A549 (cell line): ENCODE measurements at regions not wholly inside any gene's neighbourhood (a gene's known extent, or its start where the extent isn't known, plus 50 kb on each side); places are given as distances from the start of the nearest gene placed in this dataset.
"Not testable (repeated sequence)": the region's sequence is repeated elsewhere in the genome, so short reads cannot be mapped to it uniquely, and the experiment has no call there.

ENCODE experiments used
- ATAC-seq, 2 experiments: fragments of 200-7000 bp in 1 of 2; fragments of >200 bp in 1 of 2; cut with Nextera tagmentation in 1 of 2; cut with Tn5 transposase in 1 of 2; 3 replicates each; pipeline versions ENCODE4 v1.8.0 to v1.9.1; 2018 to 2020; ENCODE audit warnings: mild to moderate bottlenecking in 1 of 2, moderate library complexity in 1 of 2
- CTCF ChIA-PET: fragments of 300-600 bp; sonication (Branson Sonifier 250); formaldehyde crosslinking; extraction: SDS; loops from one replicate; lab custom pipeline; 2021; ENCODE audit warnings: antibody characterized with exemption, inconsistent platforms; lab: Yijun Ruan, JAX
- POLR2A ChIA-PET: fragments of 350-600 bp; formaldehyde crosslinking; extraction: SDS; loops from one replicate; lab custom pipeline; 2021; ENCODE audit warnings: antibody characterized with exemption, inconsistent platforms; lab: Yijun Ruan, JAX
- DNase-seq, 2 experiments: peaks; one replicate each; pipeline versions ENCODE4 v3.0.0 to v3.0.0-alpha.2; 2011 to 2016; ENCODE audit warnings: low read depth in 1 of 2, low spot score in 1 of 2
- FAIRE-seq: peaks from 2 replicates; lab custom pipeline; 2011; peaks lifted over from hg19 to GRCh38; lab: Jason Lieb, UNC
- H3K27ac ChIP-seq, 2 experiments: fragments of >200 bp; sonication (Bioruptor Twin); formaldehyde crosslinking; 3 replicates each; pipeline ENCODE4 v1.5.1; 2016 to 2017
- H3K4me1 ChIP-seq: fragments of >200 bp; sonication (Bioruptor Twin); formaldehyde crosslinking; 3 replicates; pipeline ENCODE4 v1.6.1; 2016
- H3K4me2 ChIP-seq: fragments of >200 bp; sonication (Bioruptor Twin); formaldehyde crosslinking; 3 replicates; pipeline ENCODE4 v1.6.1; 2016
- H3K4me3 ChIP-seq: fragments of >200 bp; sonication (Bioruptor Twin); formaldehyde crosslinking; 3 replicates; pipeline ENCODE4 v1.5.1; 2016
- H3K9me3 ChIP-seq: fragments of >200 bp; sonication (Bioruptor Twin); formaldehyde crosslinking; 3 replicates; pipeline ENCODE4 v1.6.1; 2016
- CTCF ChIP-seq: fragments of >200 bp; sonication (Bioruptor Twin); formaldehyde crosslinking; IDR thresholded peaks from 3 replicates; pipeline ENCODE4 v1.5.1; 2016
- FOXS1 ChIP-seq: fragments of 250-450 bp; sonication (Bioruptor Pico); IDR thresholded peaks from 2 replicates; pipeline ENCODE4 v1.5.0; 2020; ENCODE audit warnings: mild to moderate bottlenecking, moderate library complexity
- GATA3 ChIP-seq: IDR thresholded peaks from 2 replicates; pipeline ENCODE4 v1.6.1; 2012; ENCODE audit warnings: borderline replicate concordance
- HOXA7 ChIP-seq: fragments of 250-450 bp; sonication (Bioruptor Pico); IDR thresholded peaks from 2 replicates; pipeline ENCODE4 v1.5.0; 2020; ENCODE audit warnings: mild to moderate bottlenecking, moderate library complexity
- HOXB13 ChIP-seq: fragments of 250-450 bp; sonication (Bioruptor Pico); IDR thresholded peaks from 2 replicates; pipeline ENCODE4 v1.5.0; 2020; ENCODE audit warnings: low read depth, mild to moderate bottlenecking, moderate library complexity
- HOXB5 ChIP-seq: fragments of 250-450 bp; sonication (Bioruptor Pico); IDR thresholded peaks from 2 replicates; pipeline ENCODE4 v1.5.0; 2020; ENCODE audit warnings: mild to moderate bottlenecking, moderate library complexity
- JUN ChIP-seq, 2 experiments: fragments of >200 bp; sonication (Bioruptor Twin); formaldehyde crosslinking; IDR thresholded peaks; 2 replicates in 1 of 2; 3 replicates in 1 of 2; pipeline ENCODE4 v1.6.1; 2016 to 2017
- MAX ChIP-seq: IDR thresholded peaks from 2 replicates; pipeline ENCODE4 v1.6.1; 2012
- MYC ChIP-seq: IDR thresholded peaks from 2 replicates; pipeline ENCODE4 v1.6.1; 2012; ENCODE audit warnings: mild to moderate bottlenecking, inconsistent platforms, low read length, improper control_type of control experiment, borderline replicate concordance
- NFE2L2 ChIP-seq: fragments of 150-350 bp; conservative IDR thresholded peaks from 2 replicates; pipeline ENCODE4 v1.6.1; 2014; ENCODE audit warnings: low read length
- NPAS2 ChIP-seq: fragments of 250-450 bp; sonication (Bioruptor Pico); IDR thresholded peaks from 2 replicates; pipeline ENCODE4 v1.8.0; 2022; ENCODE audit warnings: mild to moderate bottlenecking, moderate library complexity, borderline replicate concordance
- NR3C1 ChIP-seq: fragments of >200 bp; sonication (Bioruptor Twin); formaldehyde crosslinking; IDR thresholded peaks from 3 replicates; pipeline ENCODE4 v1.6.1; 2017
- POLR2A ChIP-seq: IDR thresholded peaks from 2 replicates; pipeline ENCODE4 v1.6.1; 2012; ENCODE audit warnings: mild to moderate bottlenecking, low read length
- POLR2AphosphoS2 ChIP-seq: conservative IDR thresholded peaks from 2 replicates; pipeline ENCODE4 v1.6.1; 2012; ENCODE audit warnings: low read length, improper control_type of control experiment, inconsistent platforms
- RAD21 ChIP-seq, 2 experiments: fragments of >200 bp in 1 of 2; sonication (Bioruptor Twin) in 1 of 2; formaldehyde crosslinking in 1 of 2; IDR thresholded peaks in 1 of 2; conservative IDR thresholded peaks in 1 of 2; 2 replicates in 1 of 2; 3 replicates in 1 of 2; pipeline ENCODE4 v1.6.1; 2012 to 2018; ENCODE audit warnings: inconsistent platforms in 1 of 2
- SREBF2 ChIP-seq: fragments of 450-650 bp; IDR thresholded peaks from 2 replicates; pipeline ENCODE4 v1.6.1; 2014; ENCODE audit warnings: mild to moderate bottlenecking, moderate library complexity
- TFCP2L1 ChIP-seq: fragments of 250-450 bp; sonication (Bioruptor Pico); IDR thresholded peaks from 2 replicates; pipeline ENCODE4 v1.5.0; 2021; ENCODE audit warnings: mild to moderate bottlenecking
- USF2 ChIP-seq: fragments of 450-650 bp; IDR thresholded peaks from 2 replicates; pipeline ENCODE4 v1.6.1; 2014; ENCODE audit warnings: antibody characterized with exemption
- ZFP36 ChIP-seq: fragments of 450-650 bp; IDR thresholded peaks from 2 replicates; pipeline ENCODE4 v1.6.1; 2014; ENCODE audit warnings: borderline replicate concordance; ENCODE audit not compliant: partially characterized antibody
- ZSCAN20 ChIP-seq: fragments of 250-450 bp; sonication (Bioruptor Pico); IDR thresholded peaks from 2 replicates; pipeline ENCODE4 v1.8.0; 2022; ENCODE audit warnings: mild to moderate bottlenecking, moderate library complexity
- WGBS: methylation state at CpG from one replicate; pipeline ENCODE4 v1.1.6; 2017; ENCODE audit errors: missing lambda C conversion rate; 5-methylcytosine and 5-hydroxymethylcytosine counted together

GRCh38 chr7:140260352-140261104 lies 83.7 kb upstream of the KDM7A start:
- FAIRE-seq (no peak), DNase-seq (no peak), ATAC-seq (no peak; a peak in 1 of 6 replicates)
- 46% methylated on average over 9 of the region's 10 CpGs for WGBS
- H3K4me1 ChIP-seq: no peaks in the 10 kb centered on the region
- H3K27ac ChIP-seq: no peak overlapping the region
- CTCF ChIA-PET: interaction anchor here (1.0 to 1.1 kb wide), 2 partner anchors 23 to 66 kb away, joined by 3 read pairs; no protein-coding TSS in a partner anchor
- H3K4me3 ChIP-seq: no peak overlapping the region
- no peak for TF ChIP-seq POLR2AphosphoS2
- no peak for TF ChIP-seq POLR2A
- no peak for TF ChIP-seq SREBF2
- no peak for TF ChIP-seq ZFP36
- TF ChIP-seq MYC: no peak
- no peak for TF ChIP-seq MAX
- no peak for TF ChIP-seq GATA3
- TF ChIP-seq NR3C1: no peak
- no peak for TF ChIP-seq ZSCAN20 (CRISPR knock-in tag)
- no peak for TF ChIP-seq CTCF
- TF ChIP-seq USF2: no peak
- TF ChIP-seq NFE2L2: no peak
- no peak for TF ChIP-seq HOXA7 (CRISPR knock-in tag)
- no peak for TF ChIP-seq JUN (IDR thresholded peaks at IDR 0.05)
- no peak for TF ChIP-seq TFCP2L1
- TF ChIP-seq RAD21 (conservative IDR thresholded peaks at IDR 0.05 in 1 of 2, IDR thresholded peaks at IDR 0.05 in 1 of 2): no peak
- no peak for TF ChIP-seq HOXB5 (CRISPR knock-in tag)
- no peak for TF ChIP-seq NPAS2 (CRISPR knock-in tag)
- TF ChIP-seq FOXS1: no peak
- TF ChIP-seq HOXB13 (CRISPR knock-in tag): no peak
- TF ChIP-seq, all 56 proteins: peak for 0
- H3K9me3 ChIP-seq: 0 out of 3 replicates have a peak, but pooled peaks cover 6% of the 10 kb centered on the region
- no peak overlapping the region for H3K4me2 ChIP-seq
- POLR2A ChIA-PET: no interaction called here

GRCh38 chr7:140257278-140257677 lies 80.5 kb upstream of the KDM7A start:
- H3K4me2 ChIP-seq, H3K9me3 ChIP-seq, CTCF ChIA-PET, FAIRE-seq, H3K27ac ChIP-seq, POLR2A ChIA-PET, DNase-seq, H3K4me3 ChIP-seq, H3K4me1 ChIP-seq, ATAC-seq: not testable (repeated sequence)
- WGBS: 26% methylated on average over 3 of the region's 3 CpGs

- ATAC-seq, DNase-seq, H3K4me2 ChIP-seq, H3K4me3 ChIP-seq, H3K9me3 ChIP-seq, POLR2A ChIA-PET, H3K4me1 ChIP-seq, H3K27ac ChIP-seq, FAIRE-seq: not testable (repeated sequence)
- CTCF ChIA-PET: interaction anchor here (4.6 kb wide), 1 partner anchor 71 kb away, joined by 14 read pairs; no protein-coding TSS in a partner anchor
- WGBS: 70% methylated on average over 9 of the region's 9 CpGs
Observed at GRCh38 chr7:140254976-140255375, 78.2 kb upstream of the KDM7A start.
